Adrenal gland (tissue), 5 donors: ENCODE measurements at regions not wholly inside any gene's neighbourhood (a gene's known extent, or its start where the extent isn't known, plus 50 kb on each side); places are given as distances from the start of the nearest gene placed in this dataset.

Experiments used
- CTCF ChIP-seq, 6 experiments: fragments of 450-650 bp in 4 of 6; fragments of 200-600 bp in 2 of 6; sonication (generic) in 1 of 6; IDR thresholded peaks; 1 replicate in 5 of 6; 2 replicates in 1 of 6; pipeline versions ENCODE4 v1.5.1 to v1.8.0; 2016 to 2021; ENCODE audit warnings: antibody characterized with exemption in 6 of 6, mild to moderate bottlenecking in 2 of 6, moderate library complexity in 1 of 6
- POLR2A ChIP-seq, 2 donors: fragments of 450-650 bp; IDR thresholded peaks; one replicate each; pipeline ENCODE4 v1.6.1; 2017; ENCODE audit warnings: antibody characterized with exemption in 2 of 2, mild to moderate bottlenecking in 2 of 2, moderate library complexity in 1 of 2
- donor health status: DM: no; HTN: no; CAD: no.

DNA sequence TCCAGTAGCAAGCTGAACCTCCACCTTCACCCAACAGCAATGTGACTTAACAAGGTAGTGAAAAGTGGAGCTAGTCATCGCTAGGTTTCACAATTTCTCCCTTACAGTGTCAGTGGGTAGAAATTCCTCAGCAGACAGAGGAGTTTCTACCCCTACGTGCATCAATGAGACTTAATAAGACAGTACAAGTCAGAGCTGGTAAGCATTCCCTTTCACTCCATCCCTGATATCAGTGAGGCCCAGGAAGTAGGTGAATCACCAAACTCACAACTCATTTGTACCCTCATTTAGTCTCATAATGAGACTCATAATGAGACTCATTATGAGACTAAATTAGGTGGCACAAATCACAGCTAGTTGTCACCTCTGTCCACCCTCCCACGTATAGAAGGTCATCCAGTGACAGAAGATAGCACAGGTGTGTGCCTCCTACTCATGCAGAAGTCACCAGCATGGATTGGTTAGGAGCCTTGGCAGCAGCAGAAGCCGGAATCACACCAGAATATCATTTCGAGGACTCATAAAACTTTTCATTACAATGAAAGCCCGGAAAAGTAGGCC is 50.8 kb upstream of the NUDT10 start:
- no peak for TF ChIP-seq CTCF (IDR thresholded peaks at IDR 0.05)
- no peak for TF ChIP-seq POLR2A (IDR thresholded peaks at IDR 0.05)
